ENCODE measurements at regions not wholly inside any gene's neighbourhood (a gene's known extent, or its start where the extent isn't known, plus 50 kb on each side); places are given as distances from the start of the nearest gene placed in this dataset.

GRCh38 chr2:126463892-126464674, 191.9 kb upstream of the GYPC start:
- TF ChIP-seq GTF2F1 (IDR thresholded peaks at IDR 0.05; ENCODE audit: low read length): no peak
- TF ChIP-seq JUND (CRISPR knock-in tag; IDR thresholded peaks at IDR 0.05): no peak
- TF ChIP-seq FOXJ3 (CRISPR knock-in tag; IDR thresholded peaks at IDR 0.05; ENCODE audit: borderline replicate concordance): no peak
- TF ChIP-seq ZBTB39 (CRISPR knock-in tag; IDR thresholded peaks at IDR 0.05): no peak
- no peak for TF ChIP-seq RAD21 (CRISPR knock-in tag; IDR thresholded peaks at IDR 0.05)

All from HepG2 (cell line).